ENCODE measurements at regions not wholly inside any gene's neighbourhood (a gene's known extent, or its start where the extent isn't known, plus 50 kb on each side); places are given as distances from the start of the nearest gene placed in this dataset.
A peak's percentile ranks its signal among the peaks of the same experiment; 100 is the strongest.

- no peaks in the 10 kb centered on the region for H3K4me1 ChIP-seq
- no peak for DNase-seq
- H3K4me1 Mint-ChIP-seq (ENCODE audit: low read depth, unreplicated experiment): peaks cover 6% of the 10 kb centered on the region
- no TSS peak for BruUV-seq (replicated peaks)
- no peaks in the 10 kb centered on the region for H3K9me3 Mint-ChIP-seq (ENCODE audit: unreplicated experiment)
- no peaks in the 10 kb centered on the region for H3K36me3 ChIP-seq (ENCODE audit: control insufficient read depth, insufficient read depth, low read length)
- no peaks in the 10 kb centered on the region for H3K9me3 ChIP-seq
- H3K4me3 Mint-ChIP-seq (ENCODE audit: unreplicated experiment): no peak overlapping the region
- no peak overlapping the region for H3K27ac Mint-ChIP-seq (ENCODE audit: unreplicated experiment)
- TF ChIP-seq CTCF (IDR thresholded peaks at IDR 0.05; ENCODE audit: insufficient read depth in 1 of 2, low read depth in 1 of 2, low read length in 1 of 2, severe bottlenecking in 1 of 2, unreplicated experiment in 1 of 2): no peak
- no peaks in the 10 kb centered on the region for H3K36me3 Mint-ChIP-seq (ENCODE audit: insufficient read depth, unreplicated experiment)
- no peaks in the 10 kb centered on the region for H3K27me3 ChIP-seq (replicated peaks; ENCODE audit: control insufficient read depth, insufficient read depth, low read length)
- intact Hi-C loops (cut with micrococcal nuclease; ENCODE audit: unreplicated experiment): no loop called here
- ChIA-PET CTCF (interaction anchor here (0.9 kb wide), 1 partner anchor 13 kb away, joined by 3 read pairs; no protein-coding TSS in a partner anchor), POLR2A (no interaction called here)
- H3K4me3 ChIP-seq (ENCODE audit: low read depth, low read length): no peak overlapping the region
- peaks cover 3% of the 10 kb centered on the region for H3K27me3 Mint-ChIP-seq (ENCODE audit: insufficient read depth, unreplicated experiment)
These were observed 140.5 kb downstream of the KCNA5 start for GRCh38 chr12:5184186-5184585.

DNA sequence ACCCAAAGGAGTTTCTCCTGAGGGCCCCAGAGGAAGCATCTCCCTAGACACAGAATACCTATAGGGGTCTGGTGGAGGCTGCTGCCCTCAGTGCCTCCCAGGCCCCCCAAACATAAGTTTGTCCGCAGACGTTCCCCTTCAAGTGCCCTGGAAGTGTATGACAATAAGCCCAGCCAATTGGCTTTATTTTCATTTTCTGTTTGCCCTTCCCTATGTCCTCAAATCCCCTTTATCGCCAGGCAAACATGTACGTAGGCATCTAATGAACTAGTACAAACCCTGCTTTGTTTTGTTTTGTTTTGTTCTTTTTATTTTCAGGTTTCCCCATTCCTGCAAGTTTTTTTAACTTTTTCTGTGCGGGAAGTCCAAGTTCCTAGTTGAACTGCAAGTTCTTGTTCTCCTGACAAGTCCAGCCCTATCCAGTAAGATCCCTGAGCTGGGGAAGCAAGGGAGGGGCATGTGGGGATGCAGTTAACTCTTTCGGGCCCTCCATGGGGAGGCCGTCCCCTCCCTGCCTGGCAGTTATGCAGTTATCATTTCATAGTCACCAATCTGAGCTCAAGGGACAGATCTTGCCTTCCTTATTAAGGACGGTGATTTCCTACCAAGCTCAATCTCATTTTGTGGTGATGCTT lies 141.9 kb downstream of the KCNA5 start:
- Histone ChIP-seq H3K4me1 (no peaks in the 10 kb centered on the region), H3K27me3 (replicated peaks; ENCODE audit: control insufficient read depth, insufficient read depth, low read length) (no peaks in the 10 kb centered on the region), H3K4me3 (ENCODE audit: low read depth, low read length) (peak overlapping the region; percentile 24), H3K9me3 (no peaks in the 10 kb centered on the region), H3K36me3 (ENCODE audit: control insufficient read depth, insufficient read depth, low read length) (no peaks in the 10 kb centered on the region)
- DNase-seq: no peak
- H3K4me3 Mint-ChIP-seq (ENCODE audit: unreplicated experiment): peak overlapping the region; percentile 68
- H3K4me1 Mint-ChIP-seq (ENCODE audit: low read depth, unreplicated experiment): peaks cover 6% of the 10 kb centered on the region
- H3K27ac Mint-ChIP-seq (ENCODE audit: unreplicated experiment): peak overlapping the region; percentile 11
- H3K9me3 Mint-ChIP-seq (ENCODE audit: unreplicated experiment): no peaks in the 10 kb centered on the region
- TF ChIP-seq CTCF (IDR thresholded peaks at IDR 0.05; ENCODE audit: insufficient read depth in 1 of 2, low read depth in 1 of 2, low read length in 1 of 2, severe bottlenecking in 1 of 2, unreplicated experiment in 1 of 2): no peak
- ChIA-PET POLR2A (no interaction called here), CTCF (interaction anchor here (0.6 kb wide), 1 partner anchor 466 kb away, joined by 3 read pairs; no protein-coding TSS in a partner anchor)
- H3K27me3 Mint-ChIP-seq (ENCODE audit: insufficient read depth, unreplicated experiment): peaks cover 3% of the 10 kb centered on the region
- no TSS peak for BruUV-seq (replicated peaks)
- intact Hi-C loops (cut with micrococcal nuclease; ENCODE audit: unreplicated experiment): no loop called here
- H3K36me3 Mint-ChIP-seq (ENCODE audit: insufficient read depth, unreplicated experiment): no peaks in the 10 kb centered on the region

DNA sequence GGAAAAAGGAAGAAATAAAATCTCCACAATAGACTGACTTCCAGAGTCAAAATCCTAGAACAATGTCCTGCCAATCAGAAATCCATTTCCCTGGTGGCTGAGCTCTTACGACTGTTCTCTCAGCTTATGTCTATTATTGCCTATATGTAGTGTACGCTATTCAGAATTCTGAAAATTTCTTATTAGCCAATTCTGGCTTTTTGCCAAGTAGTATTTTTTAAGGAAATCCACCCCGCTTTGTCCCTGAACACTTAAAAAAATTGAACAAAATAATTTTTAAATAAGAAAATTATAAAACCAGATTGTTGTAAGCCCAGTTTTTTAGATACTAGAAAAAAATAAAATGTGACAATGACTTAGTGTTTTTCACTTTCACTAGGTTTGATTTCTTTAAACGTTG lies 143.0 kb downstream of the KCNA5 start:
- POLR2A ChIA-PET: no interaction called here
- no peaks in the 10 kb centered on the region for H3K27me3 ChIP-seq (replicated peaks; ENCODE audit: control insufficient read depth, insufficient read depth, low read length)
- no peak overlapping the region for H3K4me3 ChIP-seq (ENCODE audit: low read depth, low read length)
- no peak overlapping the region for H3K4me3 Mint-ChIP-seq (ENCODE audit: unreplicated experiment)
- H3K4me1 Mint-ChIP-seq (ENCODE audit: low read depth, unreplicated experiment): peaks cover 6% of the 10 kb centered on the region
- no peaks in the 10 kb centered on the region for H3K36me3 Mint-ChIP-seq (ENCODE audit: insufficient read depth, unreplicated experiment)
- intact Hi-C loops (cut with micrococcal nuclease; ENCODE audit: unreplicated experiment): no loop called here
- CTCF ChIA-PET: no interaction called here
- no peaks in the 10 kb centered on the region for H3K9me3 Mint-ChIP-seq (ENCODE audit: unreplicated experiment)
- peaks cover 3% of the 10 kb centered on the region for H3K27me3 Mint-ChIP-seq (ENCODE audit: insufficient read depth, unreplicated experiment)
- no peaks in the 10 kb centered on the region for H3K36me3 ChIP-seq (ENCODE audit: control insufficient read depth, insufficient read depth, low read length)
- H3K27ac Mint-ChIP-seq (ENCODE audit: unreplicated experiment): no peak overlapping the region
- H3K4me1 ChIP-seq: no peaks in the 10 kb centered on the region
- DNase-seq: no peak
- no peak for TF ChIP-seq CTCF (IDR thresholded peaks at IDR 0.05; ENCODE audit: insufficient read depth in 1 of 2, low read depth in 1 of 2, low read length in 1 of 2, severe bottlenecking in 1 of 2, unreplicated experiment in 1 of 2)
- no peaks in the 10 kb centered on the region for H3K9me3 ChIP-seq
- BruUV-seq (replicated peaks): no TSS peak
